ENCODE measurements at regions not wholly inside any gene's neighbourhood (a gene's known extent, or its start where the extent isn't known, plus 50 kb on each side); places are given as distances from the start of the nearest gene placed in this dataset.

DNA sequence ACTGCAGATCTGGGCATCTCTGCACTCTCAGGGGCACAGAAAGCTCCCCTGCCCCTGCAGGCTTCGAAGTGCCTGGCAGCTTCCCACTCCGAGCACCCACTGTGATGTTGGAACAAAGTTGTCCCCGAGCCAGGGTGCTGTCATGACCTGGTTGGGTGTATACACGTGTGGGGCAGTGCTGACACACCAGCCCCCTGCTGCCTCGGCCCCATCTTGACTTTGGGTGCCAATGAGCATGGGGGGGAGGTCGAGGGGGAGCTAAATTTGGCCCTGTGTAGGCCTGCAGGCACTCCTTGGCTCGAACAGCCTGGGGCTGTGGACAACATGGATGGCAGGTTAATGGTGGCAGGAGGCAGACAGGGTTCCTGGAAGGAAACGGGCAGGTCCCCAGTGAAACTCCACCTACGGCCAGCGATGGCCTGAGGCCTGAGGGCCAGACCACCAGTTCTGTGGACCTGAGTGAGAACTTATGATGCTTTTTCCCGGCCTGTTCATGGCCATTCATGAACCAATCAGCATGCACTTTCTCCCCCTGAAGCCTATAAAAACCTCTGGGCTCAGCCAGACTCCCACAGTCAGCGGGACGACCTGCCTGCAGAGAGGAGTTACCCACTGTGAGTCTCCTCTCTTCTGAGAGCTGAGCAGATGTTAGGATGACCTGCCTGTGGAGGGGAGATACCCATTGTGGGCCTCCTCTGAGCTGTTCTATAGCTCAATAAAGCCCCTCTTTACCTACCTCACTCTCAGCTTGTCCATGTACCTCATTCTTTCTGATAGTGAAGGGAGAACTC, 1029.1 kb upstream of the GBE1 start:
- TF ChIP-seq, protein P1, sequence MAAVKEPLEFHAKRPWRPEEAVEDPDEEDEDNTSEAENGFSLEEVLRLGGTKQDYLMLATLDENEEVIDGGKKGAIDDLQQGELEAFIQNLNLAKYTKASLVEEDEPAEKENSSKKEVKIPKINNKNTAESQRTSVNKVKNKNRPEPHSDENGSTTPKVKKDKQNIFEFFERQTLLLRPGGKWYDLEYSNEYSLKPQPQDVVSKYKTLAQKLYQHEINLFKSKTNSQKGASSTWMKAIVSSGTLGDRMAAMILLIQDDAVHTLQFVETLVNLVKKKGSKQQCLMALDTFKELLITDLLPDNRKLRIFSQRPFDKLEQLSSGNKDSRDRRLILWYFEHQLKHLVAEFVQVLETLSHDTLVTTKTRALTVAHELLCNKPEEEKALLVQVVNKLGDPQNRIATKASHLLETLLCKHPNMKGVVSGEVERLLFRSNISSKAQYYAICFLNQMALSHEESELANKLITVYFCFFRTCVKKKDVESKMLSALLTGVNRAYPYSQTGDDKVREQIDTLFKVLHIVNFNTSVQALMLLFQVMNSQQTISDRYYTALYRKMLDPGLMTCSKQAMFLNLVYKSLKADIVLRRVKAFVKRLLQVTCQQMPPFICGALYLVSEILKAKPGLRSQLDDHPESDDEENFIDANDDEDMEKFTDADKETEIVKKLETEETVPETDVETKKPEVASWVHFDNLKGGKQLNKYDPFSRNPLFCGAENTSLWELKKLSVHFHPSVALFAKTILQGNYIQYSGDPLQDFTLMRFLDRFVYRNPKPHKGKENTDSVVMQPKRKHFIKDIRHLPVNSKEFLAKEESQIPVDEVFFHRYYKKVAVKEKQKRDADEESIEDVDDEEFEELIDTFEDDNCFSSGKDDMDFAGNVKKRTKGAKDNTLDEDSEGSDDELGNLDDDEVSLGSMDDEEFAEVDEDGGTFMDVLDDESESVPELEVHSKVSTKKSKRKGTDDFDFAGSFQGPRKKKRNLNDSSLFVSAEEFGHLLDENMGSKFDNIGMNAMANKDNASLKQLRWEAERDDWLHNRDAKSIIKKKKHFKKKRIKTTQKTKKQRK (IDR thresholded peaks at IDR 0.05; ENCODE audit: borderline replicate concordance, low read depth, low read length), result no peak
- TF ChIP-seq, protein P2, sequence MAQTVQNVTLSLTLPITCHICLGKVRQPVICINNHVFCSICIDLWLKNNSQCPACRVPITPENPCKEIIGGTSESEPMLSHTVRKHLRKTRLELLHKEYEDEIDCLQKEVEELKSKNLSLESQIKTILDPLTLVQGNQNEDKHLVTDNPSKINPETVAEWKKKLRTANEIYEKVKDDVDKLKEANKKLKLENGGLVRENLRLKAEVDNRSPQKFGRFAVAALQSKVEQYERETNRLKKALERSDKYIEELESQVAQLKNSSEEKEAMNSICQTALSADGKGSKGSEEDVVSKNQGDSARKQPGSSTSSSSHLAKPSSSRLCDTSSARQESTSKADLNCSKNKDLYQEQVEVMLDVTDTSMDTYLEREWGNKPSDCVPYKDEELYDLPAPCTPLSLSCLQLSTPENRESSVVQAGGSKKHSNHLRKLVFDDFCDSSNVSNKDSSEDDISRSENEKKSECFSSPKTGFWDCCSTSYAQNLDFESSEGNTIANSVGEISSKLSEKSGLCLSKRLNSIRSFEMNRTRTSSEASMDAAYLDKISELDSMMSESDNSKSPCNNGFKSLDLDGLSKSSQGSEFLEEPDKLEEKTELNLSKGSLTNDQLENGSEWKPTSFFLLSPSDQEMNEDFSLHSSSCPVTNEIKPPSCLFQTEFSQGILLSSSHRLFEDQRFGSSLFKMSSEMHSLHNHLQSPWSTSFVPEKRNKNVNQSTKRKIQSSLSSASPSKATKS (CRISPR knock-in tag; IDR thresholded peaks at IDR 0.05), result no peak
- TF ChIP-seq, protein P3, sequence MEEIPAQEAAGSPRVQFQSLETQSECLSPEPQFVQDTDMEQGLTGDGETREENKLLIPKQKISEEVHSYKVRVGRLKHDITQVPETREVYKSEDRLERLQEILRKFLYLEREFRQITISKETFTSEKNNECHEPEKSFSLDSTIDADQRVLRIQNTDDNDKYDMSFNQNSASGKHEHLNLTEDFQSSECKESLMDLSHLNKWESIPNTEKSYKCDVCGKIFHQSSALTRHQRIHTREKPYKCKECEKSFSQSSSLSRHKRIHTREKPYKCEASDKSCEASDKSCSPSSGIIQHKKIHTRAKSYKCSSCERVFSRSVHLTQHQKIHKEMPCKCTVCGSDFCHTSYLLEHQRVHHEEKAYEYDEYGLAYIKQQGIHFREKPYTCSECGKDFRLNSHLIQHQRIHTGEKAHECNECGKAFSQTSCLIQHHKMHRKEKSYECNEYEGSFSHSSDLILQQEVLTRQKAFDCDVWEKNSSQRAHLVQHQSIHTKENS (CRISPR knock-in tag; IDR thresholded peaks at IDR 0.05), result no peak
- TF ChIP-seq THRB (CRISPR knock-in tag; conservative IDR thresholded peaks at IDR 0.05) (no peak), TCF3 (CRISPR knock-in tag; IDR thresholded peaks at IDR 0.05) (no peak), LEF1 (IDR thresholded peaks at IDR 0.05) (no peak)
- ATAC-seq (no peak), FAIRE-seq (no peak), DNase-seq (ENCODE audit: extremely low read depth in 1 of 4, low spot score in 3 of 4) (no peak)
- WGBS (ENCODE audit: insufficient coverage, low coverage, missing lambda C conversion rate), result 3% methylated on average over 6 of the region's 13 CpGs
- Histone ChIP-seq H3K4me1 (replicated peaks in 1 of 2; ENCODE audit: control insufficient read depth in 2 of 2, insufficient read depth in 2 of 2, low read length in 2 of 2) (no peaks in the 10 kb centered on the region), H3K27me3 (ENCODE audit: control insufficient read depth in 2 of 2, insufficient read depth in 2 of 2, low read length in 2 of 2) (no peaks in the 10 kb centered on the region), H2AFZ (ENCODE audit: low read depth, low read length) (no peak overlapping the region), H3K27ac (ENCODE audit: extremely low read depth, low read depth, low read length) (no peak overlapping the region), H4K20me1 (replicated peaks; ENCODE audit: control insufficient read depth, insufficient read depth, low read length) (no peaks in the 10 kb centered on the region), H3K9me3 (replicated peaks; ENCODE audit: control insufficient read depth, insufficient read depth, low read depth, low read length) (no peaks in the 10 kb centered on the region), H3K4me3 (no peak overlapping the region), H3K9ac (ENCODE audit: insufficient read depth in 1 of 2, low read depth in 2 of 2, low read length in 2 of 2) (no peak overlapping the region), H3K9me1 (ENCODE audit: control insufficient read depth, insufficient read depth, low read length) (no peaks in the 10 kb centered on the region), H3K79me2 (ENCODE audit: control insufficient read depth, insufficient read depth, low read length) (no peaks in the 10 kb centered on the region), H3K4me2 (ENCODE audit: insufficient read depth, low read length) (no peak overlapping the region), H3K36me3 (ENCODE audit: control insufficient read depth, insufficient read depth, low read length) (no peaks in the 10 kb centered on the region)
- CTCF ChIA-PET (ENCODE audit: low intra/inter-chr PET ratio), result no interaction called here
- in situ Hi-C loops (cut with MboI), result no loop called here
- BruUV-seq (replicated peaks), result no TSS peak
- intact Hi-C loops (cut with micrococcal nuclease), result no loop called here
- POLR2A ChIA-PET, result no interaction called here
